ENCODE measurements at regions not wholly inside any gene's neighbourhood (a gene's known extent, or its start where the extent isn't known, plus 50 kb on each side); places are given as distances from the start of the nearest gene placed in this dataset.

DNA sequence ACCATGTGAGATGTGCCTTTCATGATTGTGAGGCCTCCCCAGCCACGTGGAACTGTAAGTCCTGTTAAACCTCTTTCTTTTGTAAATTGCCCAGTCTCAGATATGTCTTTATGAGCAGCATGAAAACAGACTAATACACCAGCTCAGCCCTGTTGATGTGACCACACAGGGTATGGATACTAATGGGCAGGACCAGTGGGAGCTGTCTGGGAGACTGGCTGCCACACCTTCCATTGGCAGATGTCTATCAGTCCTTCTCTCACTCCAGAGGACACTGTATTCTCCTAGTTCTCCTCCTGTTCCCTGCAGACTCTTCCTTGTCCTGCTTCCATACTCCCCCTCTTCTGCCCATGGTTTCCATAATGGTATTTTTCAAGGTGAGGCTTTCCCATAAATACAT is 104.4 kb downstream of the PRLHR start:
- TF ChIP-seq, protein P1, sequence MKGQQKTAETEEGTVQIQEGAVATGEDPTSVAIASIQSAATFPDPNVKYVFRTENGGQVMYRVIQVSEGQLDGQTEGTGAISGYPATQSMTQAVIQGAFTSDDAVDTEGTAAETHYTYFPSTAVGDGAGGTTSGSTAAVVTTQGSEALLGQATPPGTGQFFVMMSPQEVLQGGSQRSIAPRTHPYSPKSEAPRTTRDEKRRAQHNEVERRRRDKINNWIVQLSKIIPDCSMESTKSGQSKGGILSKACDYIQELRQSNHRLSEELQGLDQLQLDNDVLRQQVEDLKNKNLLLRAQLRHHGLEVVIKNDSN (CRISPR knock-in tag; IDR thresholded peaks at IDR 0.05) = no peak
- TF ChIP-seq, protein P2, sequence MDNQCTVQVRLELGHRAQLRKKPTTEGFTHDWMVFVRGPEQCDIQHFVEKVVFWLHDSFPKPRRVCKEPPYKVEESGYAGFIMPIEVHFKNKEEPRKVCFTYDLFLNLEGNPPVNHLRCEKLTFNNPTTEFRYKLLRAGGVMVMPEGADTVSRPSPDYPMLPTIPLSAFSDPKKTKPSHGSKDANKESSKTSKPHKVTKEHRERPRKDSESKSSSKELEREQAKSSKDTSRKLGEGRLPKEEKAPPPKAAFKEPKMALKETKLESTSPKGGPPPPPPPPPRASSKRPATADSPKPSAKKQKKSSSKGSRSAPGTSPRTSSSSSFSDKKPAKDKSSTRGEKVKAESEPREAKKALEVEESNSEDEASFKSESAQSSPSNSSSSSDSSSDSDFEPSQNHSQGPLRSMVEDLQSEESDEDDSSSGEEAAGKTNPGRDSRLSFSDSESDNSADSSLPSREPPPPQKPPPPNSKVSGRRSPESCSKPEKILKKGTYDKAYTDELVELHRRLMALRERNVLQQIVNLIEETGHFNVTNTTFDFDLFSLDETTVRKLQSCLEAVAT (IDR thresholded peaks at IDR 0.05) = no peak
- TF ChIP-seq HMGXB4 (CRISPR knock-in tag; IDR thresholded peaks at IDR 0.05) = no peak

All from K562 (cell line).